ENCODE measurements at regions not wholly inside any gene's neighbourhood (a gene's known extent, or its start where the extent isn't known, plus 50 kb on each side); places are given as distances from the start of the nearest gene placed in this dataset.
A peak's percentile ranks its signal among the peaks of the same experiment; 100 is the strongest.
"Not testable (repeated sequence)": the region's sequence is repeated elsewhere in the genome, so short reads cannot be mapped to it uniquely, and the experiment has no call there.

- ChIA-PET POLR2A (ENCODE audit: low non-redundant PET) (no interaction called here), CTCF (no interaction called here)
- TF ChIP-seq CTCF (conservative IDR thresholded peaks at IDR 0.05; ENCODE audit: low read depth) = no peak
- DNase-seq (ENCODE audit: low spot score) = no peak
- no peak overlapping the region for H3K27ac ChIP-seq
These were observed 142.7 kb upstream of the FZD8 start for GRCh38 chr10:35784751-35785150.

GRCh38 chr10:35783305-35783838, 141.3 kb upstream of the FZD8 start:
- CTCF ChIA-PET = no interaction called here
- H3K27ac ChIP-seq = no peak overlapping the region
- POLR2A ChIA-PET (ENCODE audit: low non-redundant PET) = no interaction called here
- TF ChIP-seq CTCF (conservative IDR thresholded peaks at IDR 0.05; ENCODE audit: low read depth) = no peak
- peak; percentile 55 for DNase-seq (ENCODE audit: low spot score)

- H3K27ac ChIP-seq = no peak overlapping the region
- no peak for TF ChIP-seq CTCF (conservative IDR thresholded peaks at IDR 0.05; ENCODE audit: low read depth)
- ChIA-PET CTCF (interaction anchor here (0.6 to 0.8 kb wide), 3 partner anchors 27 to 480 kb away, joined by 3 to 4 read pairs (median 4); no protein-coding TSS in a partner anchor), POLR2A (ENCODE audit: low non-redundant PET) (no interaction called here)
- no peak for DNase-seq (ENCODE audit: low spot score)
These were observed 139.5 kb upstream of the FZD8 start for GRCh38 chr10:35781643-35782035.

GRCh38 chr10:35780970-35781642, 139.0 kb upstream of the FZD8 start:
- TF ChIP-seq CTCF (conservative IDR thresholded peaks at IDR 0.05; ENCODE audit: low read depth) = no peak
- ChIA-PET CTCF (interaction anchor here (0.6 kb wide), 1 partner anchor 16 kb away, joined by 3 read pairs; no protein-coding TSS in a partner anchor), POLR2A (ENCODE audit: low non-redundant PET) (no interaction called here)
- DNase-seq (ENCODE audit: low spot score) = no peak
- no peak overlapping the region for H3K27ac ChIP-seq

- no peak for TF ChIP-seq CTCF (conservative IDR thresholded peaks at IDR 0.05; ENCODE audit: low read depth)
- no peak overlapping the region for H3K27ac ChIP-seq
- ChIA-PET POLR2A (ENCODE audit: low non-redundant PET) (interaction anchor here (0.6 kb wide), 1 partner anchor 989 kb away, joined by 3 read pairs; no protein-coding TSS in a partner anchor), CTCF (interaction anchor here (0.6 kb wide), 2 partner anchors 72 to 331 kb away, joined by 3 to 4 read pairs; no protein-coding TSS in a partner anchor)
- DNase-seq (ENCODE audit: low spot score) = no peak
These were observed 136.2 kb upstream of the FZD8 start for GRCh38 chr10:35778306-35778705.

- CTCF ChIA-PET; H3K27ac ChIP-seq; DNase-seq (ENCODE audit: low spot score); POLR2A ChIA-PET (ENCODE audit: low non-redundant PET): not testable (repeated sequence)
These were observed 134.5 kb upstream of the FZD8 start for GRCh38 chr10:35776557-35776956.

- no peak for DNase-seq (ENCODE audit: low spot score)
- POLR2A ChIA-PET (ENCODE audit: low non-redundant PET) = no interaction called here
- no peak for TF ChIP-seq CTCF (conservative IDR thresholded peaks at IDR 0.05; ENCODE audit: low read depth)
- CTCF ChIA-PET = no interaction called here
- no peak overlapping the region for H3K27ac ChIP-seq
These were observed 132.0 kb upstream of the FZD8 start for GRCh38 chr10:35774109-35774508.

Measured in RWPE1 (cell line).